Cardiac muscle cell (in vitro differentiated cells and primary cell): ENCODE measurements at regions not wholly inside any gene's neighbourhood (a gene's known extent, or its start where the extent isn't known, plus 50 kb on each side); places are given as distances from the start of the nearest gene placed in this dataset.

ENCODE experiments used
- DNase-seq, 2 donors: peaks; one replicate each; pipeline versions ENCODE4 v3.0.0 to v3.0.0-alpha.2; 2010 to 2017; ENCODE audit warnings: low read depth in 1 of 2, low spot score in 1 of 2
- H3K27ac ChIP-seq: fragments of 200-600 bp; sonication (generic); 2 replicates; pipeline ENCODE4 v1.5.1; 2016
- H3K27me3 ChIP-seq: fragments of 200-600 bp; sonication (generic); 2 replicates; pipeline ENCODE4 v1.6.0; 2016; ENCODE audit warnings: control low read depth
- H3K36me3 ChIP-seq: fragments of 200-600 bp; sonication (generic); 2 replicates; pipeline ENCODE4 v1.5.1; 2016; ENCODE audit warnings: control low read depth
- H3K4me1 ChIP-seq: fragments of 200-600 bp; sonication (generic); 2 replicates; pipeline ENCODE4 v1.8.1; 2017; ENCODE audit warnings: low read depth, mild to moderate bottlenecking, mixed run types
- H3K4me3 ChIP-seq: fragments of 200-600 bp; sonication (generic); 2 replicates; pipeline ENCODE4 v1.5.1; 2016; ENCODE audit warnings: mild to moderate bottlenecking
- H3K9me3 ChIP-seq: fragments of 200-600 bp; sonication (generic); 2 replicates; pipeline ENCODE4 v1.5.1; 2017; ENCODE audit warnings: low read depth, mild to moderate bottlenecking, control low read depth
- TF ChIP-seq, protein P1 (sequence below): IDR thresholded peaks from 2 replicates; pipeline ENCODE4 v1.5.1; 2012; ENCODE audit warnings: low read depth, mild to moderate bottlenecking, low read length

DNA sequence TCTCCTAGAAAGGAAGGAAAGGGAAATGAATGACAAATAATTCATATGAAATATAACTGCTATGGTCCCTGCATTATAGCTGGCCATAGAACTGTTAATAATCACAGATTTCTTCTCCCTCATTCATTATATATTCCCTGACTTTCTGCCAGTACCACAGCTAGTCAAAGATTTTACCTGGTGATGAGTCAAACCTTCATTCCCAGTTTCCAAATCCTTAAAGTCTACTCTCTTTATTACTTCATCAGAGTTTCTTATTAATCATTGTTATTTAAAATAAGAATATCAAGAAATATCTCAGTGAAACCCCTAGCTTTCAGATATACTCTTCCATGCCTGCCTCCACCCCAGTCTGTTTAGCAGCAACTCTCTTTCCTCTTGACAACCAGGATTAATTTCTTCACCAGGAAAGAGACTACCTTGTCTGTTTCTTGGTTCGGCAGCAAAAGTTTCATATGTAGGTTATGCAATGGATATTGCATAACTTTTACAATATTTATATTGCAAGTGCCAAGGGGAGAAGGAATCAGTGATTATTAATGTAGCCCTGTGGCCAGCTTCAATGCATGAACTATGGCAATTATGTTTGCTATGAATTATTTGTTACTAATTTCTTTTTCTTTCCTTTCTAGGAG is 533.8 kb downstream of the FBXO15 start:
- no peaks in the 10 kb centered on the region for H3K27me3 ChIP-seq
- H3K27ac ChIP-seq, result no peak overlapping the region
- TF ChIP-seq, protein P1, sequence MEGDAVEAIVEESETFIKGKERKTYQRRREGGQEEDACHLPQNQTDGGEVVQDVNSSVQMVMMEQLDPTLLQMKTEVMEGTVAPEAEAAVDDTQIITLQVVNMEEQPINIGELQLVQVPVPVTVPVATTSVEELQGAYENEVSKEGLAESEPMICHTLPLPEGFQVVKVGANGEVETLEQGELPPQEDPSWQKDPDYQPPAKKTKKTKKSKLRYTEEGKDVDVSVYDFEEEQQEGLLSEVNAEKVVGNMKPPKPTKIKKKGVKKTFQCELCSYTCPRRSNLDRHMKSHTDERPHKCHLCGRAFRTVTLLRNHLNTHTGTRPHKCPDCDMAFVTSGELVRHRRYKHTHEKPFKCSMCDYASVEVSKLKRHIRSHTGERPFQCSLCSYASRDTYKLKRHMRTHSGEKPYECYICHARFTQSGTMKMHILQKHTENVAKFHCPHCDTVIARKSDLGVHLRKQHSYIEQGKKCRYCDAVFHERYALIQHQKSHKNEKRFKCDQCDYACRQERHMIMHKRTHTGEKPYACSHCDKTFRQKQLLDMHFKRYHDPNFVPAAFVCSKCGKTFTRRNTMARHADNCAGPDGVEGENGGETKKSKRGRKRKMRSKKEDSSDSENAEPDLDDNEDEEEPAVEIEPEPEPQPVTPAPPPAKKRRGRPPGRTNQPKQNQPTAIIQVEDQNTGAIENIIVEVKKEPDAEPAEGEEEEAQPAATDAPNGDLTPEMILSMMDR, result no peak
- H3K9me3 ChIP-seq, result no peaks in the 10 kb centered on the region
- H3K4me3 ChIP-seq, result no peak overlapping the region
- H3K4me1 ChIP-seq, result no peaks in the 10 kb centered on the region
- peak in 1 of 2 donors; percentile 13 for DNase-seq
- H3K36me3 ChIP-seq, result no peaks in the 10 kb centered on the region

DNA sequence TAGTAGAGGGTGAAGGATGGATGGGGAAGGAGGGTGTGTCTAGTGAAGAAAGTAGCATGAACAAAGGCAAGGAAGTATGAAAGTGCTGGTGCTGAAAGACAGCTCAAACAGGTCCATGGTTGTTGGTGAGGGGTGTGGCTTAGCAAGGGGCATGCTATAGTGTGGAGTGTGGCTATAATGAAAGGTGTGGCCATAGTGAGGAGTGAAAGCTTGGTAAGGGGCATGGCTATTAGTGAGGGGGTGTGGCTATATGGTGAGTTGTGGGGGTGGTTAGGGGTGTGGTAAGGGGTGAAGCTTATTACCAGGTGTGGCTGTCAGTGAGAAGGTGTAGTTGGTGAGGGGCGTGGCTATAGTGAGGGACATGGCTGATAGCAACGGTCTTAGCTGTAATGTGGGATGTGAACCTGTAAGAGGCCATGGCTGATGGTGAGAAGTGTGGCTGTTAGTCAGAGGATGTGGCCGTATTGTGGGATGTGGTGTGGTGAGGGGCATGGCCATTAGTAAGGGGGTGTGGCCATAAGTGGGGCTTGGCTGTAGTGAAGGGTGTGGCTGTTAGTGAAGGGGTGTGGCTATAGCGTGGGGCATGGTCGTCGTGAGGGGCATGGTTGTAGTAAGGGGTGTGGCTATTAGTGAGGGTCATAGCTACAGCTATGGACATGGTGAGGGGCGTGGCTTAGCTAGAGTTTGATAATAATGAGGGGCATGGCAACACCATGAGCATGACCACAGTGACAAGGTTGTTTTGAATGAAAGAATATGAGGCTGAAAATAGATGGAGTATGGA is 549.6 kb downstream of the FBXO15 start:
- no peak for DNase-seq
- H3K4me3 ChIP-seq, result no peak overlapping the region
- H3K27me3 ChIP-seq, result no peaks in the 10 kb centered on the region
- no peak overlapping the region for H3K27ac ChIP-seq
- no peaks in the 10 kb centered on the region for H3K9me3 ChIP-seq
- TF ChIP-seq, protein P1, result no peak
- H3K4me1 ChIP-seq, result no peaks in the 10 kb centered on the region
- no peaks in the 10 kb centered on the region for H3K36me3 ChIP-seq

DNA sequence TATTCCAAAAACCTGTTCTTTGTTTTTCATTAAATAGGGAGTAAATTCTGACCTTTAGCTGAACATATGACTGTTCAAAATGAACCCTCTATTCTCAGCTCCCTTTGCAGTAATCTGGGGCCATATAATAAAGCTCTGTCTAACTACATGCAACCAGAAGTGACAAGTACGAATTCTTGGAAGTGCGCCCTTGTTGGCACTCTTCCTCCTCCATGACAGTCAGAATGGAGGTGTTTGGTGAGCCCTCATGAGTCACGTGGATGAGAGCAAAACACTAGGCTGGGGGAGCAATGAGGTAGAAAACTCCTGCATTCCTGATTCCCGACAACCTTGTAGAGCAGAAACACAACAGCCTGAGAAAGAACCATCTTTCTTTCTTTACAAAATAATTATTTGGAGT is 552.9 kb downstream of the FBXO15 start:
- Histone ChIP-seq H3K4me3 (no peak overlapping the region), H3K9me3 (no peaks in the 10 kb centered on the region), H3K27ac (no peak overlapping the region), H3K4me1 (no peaks in the 10 kb centered on the region), H3K36me3 (no peaks in the 10 kb centered on the region), H3K27me3 (no peaks in the 10 kb centered on the region)
- TF ChIP-seq, protein P1, result no peak
- peak in 1 of 2 donors; percentile 2 for DNase-seq

DNA sequence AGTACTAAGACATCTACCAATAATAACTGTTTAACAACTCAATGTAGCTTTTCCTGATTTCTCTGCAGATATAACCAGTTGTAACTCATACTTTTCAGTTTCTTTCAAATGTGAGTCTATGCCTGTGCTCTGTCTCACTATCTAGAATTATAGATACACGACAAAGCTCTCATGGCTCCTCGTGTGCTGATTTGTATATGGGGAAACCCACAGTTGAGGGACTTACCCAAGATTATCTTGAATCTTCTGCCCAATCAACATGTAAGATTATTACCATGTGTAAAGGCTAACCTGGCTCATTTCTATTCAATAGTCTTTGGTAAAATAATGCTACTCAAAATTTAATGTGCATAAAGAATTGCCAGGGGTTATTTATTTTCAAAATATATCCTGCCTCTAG is 554.4 kb downstream of the FBXO15 start:
- no peaks in the 10 kb centered on the region for H3K4me1 ChIP-seq
- no peak overlapping the region for H3K27ac ChIP-seq
- no peak for DNase-seq
- no peaks in the 10 kb centered on the region for H3K9me3 ChIP-seq
- H3K4me3 ChIP-seq, result no peak overlapping the region
- H3K36me3 ChIP-seq, result no peaks in the 10 kb centered on the region
- no peaks in the 10 kb centered on the region for H3K27me3 ChIP-seq
- TF ChIP-seq, protein P1, result no peak

DNA sequence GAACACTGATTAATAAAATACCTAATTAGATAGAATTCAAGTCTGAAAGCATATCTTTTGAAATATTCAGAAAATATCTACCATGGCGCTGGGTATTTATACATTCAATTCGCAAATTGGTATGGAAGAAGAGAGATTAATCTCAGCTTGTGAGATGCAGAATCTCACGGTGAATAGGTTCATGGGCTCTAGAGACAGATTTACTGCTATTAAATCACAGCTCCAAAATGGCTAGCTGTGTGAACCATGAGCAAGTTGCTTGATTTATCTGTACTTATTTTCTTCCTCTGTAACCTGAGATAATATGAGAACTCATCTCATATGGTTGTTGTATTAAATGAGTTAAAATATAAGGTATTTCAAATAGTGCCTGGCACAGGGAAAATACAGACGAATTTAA is 556.7 kb downstream of the FBXO15 start:
- TF ChIP-seq, protein P1, result no peak
- no peaks in the 10 kb centered on the region for H3K36me3 ChIP-seq
- H3K9me3 ChIP-seq, result no peaks in the 10 kb centered on the region
- no peaks in the 10 kb centered on the region for H3K27me3 ChIP-seq
- no peak overlapping the region for H3K4me3 ChIP-seq
- no peak for DNase-seq
- no peaks in the 10 kb centered on the region for H3K4me1 ChIP-seq
- H3K27ac ChIP-seq, result no peak overlapping the region
